Body of pancreas (tissue), 4 donors: ENCODE measurements at regions not wholly inside any gene's neighbourhood (a gene's known extent, or its start where the extent isn't known, plus 50 kb on each side); places are given as distances from the start of the nearest gene placed in this dataset.

Experiments used
- CTCF ChIP-seq, 7 experiments: fragments of 450-650 bp in 4 of 7; fragments of 200-600 bp in 3 of 7; sonication (generic) in 3 of 7; IDR thresholded peaks; one replicate each; pipeline ENCODE4 v1.5.1; 2016 to 2019; ENCODE audit warnings: antibody characterized with exemption in 7 of 7
- POLR2A ChIP-seq, 3 donors: fragments of 450-650 bp; IDR thresholded peaks; one replicate each; pipeline ENCODE4 v1.6.1; 2016; ENCODE audit warnings: antibody characterized with exemption in 3 of 3, mild to moderate bottlenecking in 2 of 3

GRCh38 chr13:81211713-81212112, 870.8 kb upstream of the SPRY2 start:
- TF ChIP-seq CTCF (IDR thresholded peaks at IDR 0.05) = no peak
- no peak for TF ChIP-seq POLR2A (IDR thresholded peaks at IDR 0.05)
